ENCODE measurements at regions not wholly inside any gene's neighbourhood (a gene's known extent, or its start where the extent isn't known, plus 50 kb on each side); places are given as distances from the start of the nearest gene placed in this dataset.

GRCh38 chr6:137957471-137957870, 90.4 kb downstream of the TNFAIP3 start:
- no peak overlapping the region for H3K27ac Mint-ChIP-seq
- peaks cover 2% of the 10 kb centered on the region for H3K36me3 Mint-ChIP-seq
- no peak overlapping the region for H3K4me3 Mint-ChIP-seq
- no peaks in the 10 kb centered on the region for H3K27me3 Mint-ChIP-seq
- no peaks in the 10 kb centered on the region for H3K9me3 Mint-ChIP-seq (ENCODE audit: low read depth)
- no peaks in the 10 kb centered on the region for H3K4me1 Mint-ChIP-seq (ENCODE audit: low read depth)

- no peaks in the 10 kb centered on the region for H3K27me3 Mint-ChIP-seq
- no peak overlapping the region for H3K4me3 Mint-ChIP-seq
- no peak overlapping the region for H3K27ac Mint-ChIP-seq
- H3K4me1 Mint-ChIP-seq (ENCODE audit: low read depth): no peaks in the 10 kb centered on the region
- H3K36me3 Mint-ChIP-seq: peaks cover 2% of the 10 kb centered on the region
- H3K9me3 Mint-ChIP-seq (ENCODE audit: low read depth): no peaks in the 10 kb centered on the region
Measured at GRCh38 chr6:137958811-137959565, 91.9 kb downstream of the TNFAIP3 start.

GRCh38 chr6:137962725-137963124, 95.7 kb downstream of the TNFAIP3 start:
- Mint-ChIP-seq H3K27ac (no peak overlapping the region), H3K4me3 (no peak overlapping the region), H3K4me1 (ENCODE audit: low read depth) (peaks cover 2% of the 10 kb centered on the region)

GRCh38 chr6:137964876-137965275, 97.8 kb downstream of the TNFAIP3 start:
- H3K27me3 Mint-ChIP-seq: no peaks in the 10 kb centered on the region
- peaks cover 5% of the 10 kb centered on the region for H3K36me3 Mint-ChIP-seq
- no peak overlapping the region for H3K27ac Mint-ChIP-seq
- H3K9me3 Mint-ChIP-seq (ENCODE audit: low read depth): no peaks in the 10 kb centered on the region
- H3K4me3 Mint-ChIP-seq: no peak overlapping the region
- H3K4me1 Mint-ChIP-seq (ENCODE audit: low read depth): peaks cover 22% of the 10 kb centered on the region

More at GRCh38 chr6:137962725-137963124, 95.7 kb downstream of the TNFAIP3 start:
- Mint-ChIP-seq H3K9me3 (ENCODE audit: low read depth) (no peaks in the 10 kb centered on the region), H3K36me3 (peaks cover 2% of the 10 kb centered on the region), H3K27me3 (no peaks in the 10 kb centered on the region)

GRCh38 chr6:137967689-137968454, 100.8 kb downstream of the TNFAIP3 start:
- Mint-ChIP-seq H3K27me3 (no peaks in the 10 kb centered on the region), H3K4me3 (no peak overlapping the region), H3K9me3 (ENCODE audit: low read depth) (no peaks in the 10 kb centered on the region), H3K27ac (peak overlapping the region; percentile 81), H3K36me3 (peaks cover 3% of the 10 kb centered on the region), H3K4me1 (ENCODE audit: low read depth) (peaks cover 34% of the 10 kb centered on the region)

- Mint-ChIP-seq H3K27me3 (no peaks in the 10 kb centered on the region), H3K4me1 (ENCODE audit: low read depth) (peaks cover 35% of the 10 kb centered on the region), H3K4me3 (no peak overlapping the region), H3K36me3 (peaks cover 3% of the 10 kb centered on the region), H3K9me3 (ENCODE audit: low read depth) (no peaks in the 10 kb centered on the region), H3K27ac (peak overlapping the region; percentile 81)
Measured at GRCh38 chr6:137968455-137968804, 101.4 kb downstream of the TNFAIP3 start.

- Mint-ChIP-seq H3K9me3 (ENCODE audit: low read depth) (no peaks in the 10 kb centered on the region), H3K27me3 (no peaks in the 10 kb centered on the region), H3K4me1 (ENCODE audit: low read depth) (peaks cover 37% of the 10 kb centered on the region), H3K4me3 (peak overlapping the region; percentile 51), H3K36me3 (peaks cover 3% of the 10 kb centered on the region), H3K27ac (peak overlapping the region; percentile 81)
Measured at GRCh38 chr6:137968901-137969300, 101.8 kb downstream of the TNFAIP3 start.

GRCh38 chr6:137969874-137970273, 102.8 kb downstream of the TNFAIP3 start:
- Mint-ChIP-seq H3K9me3 (ENCODE audit: low read depth) (no peaks in the 10 kb centered on the region), H3K27me3 (no peaks in the 10 kb centered on the region), H3K36me3 (peaks cover 3% of the 10 kb centered on the region), H3K27ac (peak overlapping the region; percentile 75), H3K4me3 (peak overlapping the region; percentile 35), H3K4me1 (ENCODE audit: low read depth) (peaks cover 46% of the 10 kb centered on the region)

GRCh38 chr6:137970368-137970767, 103.3 kb downstream of the TNFAIP3 start:
- Mint-ChIP-seq H3K27ac (peak overlapping the region; percentile 35), H3K4me3 (peak overlapping the region; percentile 35), H3K4me1 (ENCODE audit: low read depth) (peaks cover 51% of the 10 kb centered on the region), H3K36me3 (peaks cover 3% of the 10 kb centered on the region), H3K9me3 (ENCODE audit: low read depth) (no peaks in the 10 kb centered on the region), H3K27me3 (no peaks in the 10 kb centered on the region)

- H3K36me3 Mint-ChIP-seq: peaks cover 3% of the 10 kb centered on the region
- peaks cover 63% of the 10 kb centered on the region for H3K4me1 Mint-ChIP-seq (ENCODE audit: low read depth)
- H3K9me3 Mint-ChIP-seq (ENCODE audit: low read depth): no peaks in the 10 kb centered on the region
- H3K4me3 Mint-ChIP-seq: no peak overlapping the region
- no peak overlapping the region for H3K27ac Mint-ChIP-seq
- H3K27me3 Mint-ChIP-seq: no peaks in the 10 kb centered on the region
Measured at GRCh38 chr6:137973201-137973600, 106.1 kb downstream of the TNFAIP3 start.

- H3K4me1 Mint-ChIP-seq (ENCODE audit: low read depth): peaks cover 43% of the 10 kb centered on the region
Measured at GRCh38 chr6:137975188-137975940, 108.3 kb downstream of the TNFAIP3 start.

GRCh38 chr6:137976430-137976829, 109.4 kb downstream of the TNFAIP3 start:
- Mint-ChIP-seq H3K4me1 (ENCODE audit: low read depth) (peaks cover 39% of the 10 kb centered on the region), H3K27ac (peak overlapping the region; percentile 94), H3K27me3 (no peaks in the 10 kb centered on the region), H3K4me3 (peak overlapping the region; percentile 6), H3K9me3 (ENCODE audit: low read depth) (no peaks in the 10 kb centered on the region), H3K36me3 (no peaks in the 10 kb centered on the region)

More at GRCh38 chr6:137975188-137975940, 108.3 kb downstream of the TNFAIP3 start:
- Mint-ChIP-seq H3K4me3 (peak overlapping the region; percentile 82), H3K36me3 (no peaks in the 10 kb centered on the region), H3K27me3 (no peaks in the 10 kb centered on the region), H3K27ac (peak overlapping the region; percentile 94), H3K9me3 (ENCODE audit: low read depth) (no peaks in the 10 kb centered on the region)

- Mint-ChIP-seq H3K27ac (no peak overlapping the region), H3K4me3 (no peak overlapping the region), H3K36me3 (no peaks in the 10 kb centered on the region), H3K9me3 (ENCODE audit: low read depth) (no peaks in the 10 kb centered on the region), H3K4me1 (ENCODE audit: low read depth) (peaks cover 37% of the 10 kb centered on the region), H3K27me3 (no peaks in the 10 kb centered on the region)
Measured at GRCh38 chr6:137977206-137977605, 110.1 kb downstream of the TNFAIP3 start.

GRCh38 chr6:137977814-137978213, 110.8 kb downstream of the TNFAIP3 start:
- Mint-ChIP-seq H3K4me1 (ENCODE audit: low read depth) (peaks cover 36% of the 10 kb centered on the region), H3K9me3 (ENCODE audit: low read depth) (no peaks in the 10 kb centered on the region), H3K36me3 (no peaks in the 10 kb centered on the region), H3K27me3 (no peaks in the 10 kb centered on the region), H3K4me3 (no peak overlapping the region), H3K27ac (peak overlapping the region; percentile 35)
